Left ventricle myocardium inferior (tissue), 1 donor: ENCODE measurements at regions not wholly inside any gene's neighbourhood (a gene's known extent, or its start where the extent isn't known, plus 50 kb on each side); places are given as distances from the start of the nearest gene placed in this dataset.
"Not testable (repeated sequence)": the region's sequence is repeated elsewhere in the genome, so short reads cannot be mapped to it uniquely, and the experiment has no call there.

Experiments
- DNase-seq: peaks from one replicate; pipeline ENCODE4 v3.0.0-alpha.2; 2020
- H3K27ac ChIP-seq: fragments of 200-600 bp; replicated peaks from 2 replicates; pipeline ENCODE4 v1.8.0; 2021
- H3K27me3 ChIP-seq: fragments of 200-600 bp; 2 replicates; pipeline ENCODE4 v1.8.0; 2021; ENCODE audit warnings: low read depth
- H3K36me3 ChIP-seq: fragments of 200-600 bp; 2 replicates; pipeline ENCODE4 v1.8.0; 2021
- H3K4me1 ChIP-seq: fragments of 200-600 bp; 2 replicates; pipeline ENCODE4 v1.8.0; 2021
- H3K4me3 ChIP-seq: fragments of 200-600 bp; 2 replicates; pipeline ENCODE4 v1.8.0; 2021; ENCODE audit warnings: mild to moderate bottlenecking, moderate library complexity
- H3K9me3 ChIP-seq: fragments of 200-600 bp; replicated peaks from 2 replicates; pipeline ENCODE4 v1.8.0; 2021
- CTCF ChIP-seq: fragments of 200-600 bp; IDR thresholded peaks from 2 replicates; pipeline ENCODE4 v1.8.0; 2021; ENCODE audit warnings: antibody characterized with exemption, mild to moderate bottlenecking, borderline replicate concordance
- intact Hi-C: fragments of 100-400 bp; cut with micrococcal nuclease; formaldehyde crosslinking; loops from one replicate; pipeline ENCODE4 v1.11.0; 2022
- donor health status: DM: no; HTN: yes; CAD: no; lungs with severe emphysema.

- peaks cover 62% of the 10 kb centered on the region for H3K4me1 ChIP-seq
- H3K27ac ChIP-seq: peak overlapping the region; percentile 94
- no peak overlapping the region for H3K4me3 ChIP-seq
- no peaks in the 10 kb centered on the region for H3K36me3 ChIP-seq
- TF ChIP-seq CTCF: no peak
- no peaks in the 10 kb centered on the region for H3K9me3 ChIP-seq
- intact Hi-C loops: no loop called here
- no peaks in the 10 kb centered on the region for H3K27me3 ChIP-seq
- no peak for DNase-seq
These were observed 239.0 kb downstream of the TOMM20 start for GRCh38 chr1:234889643-234890042.

GRCh38 chr1:234888247-234888646 is 240.4 kb downstream of the TOMM20 start:
- intact Hi-C loops, H3K27me3 ChIP-seq, DNase-seq, H3K36me3 ChIP-seq, H3K4me3 ChIP-seq, H3K9me3 ChIP-seq: not testable (repeated sequence)
- H3K27ac ChIP-seq: peak overlapping the region; percentile 94
- peaks cover 54% of the 10 kb centered on the region for H3K4me1 ChIP-seq

GRCh38 chr1:234887016-234887900 is 241.4 kb downstream of the TOMM20 start:
- H3K4me3 ChIP-seq: peak overlapping the region; percentile 24
- no peak for TF ChIP-seq CTCF
- intact Hi-C loops: no loop called here
- peak overlapping the region; percentile 94 for H3K27ac ChIP-seq
- no peaks in the 10 kb centered on the region for H3K36me3 ChIP-seq
- peak; percentile 74 for DNase-seq
- H3K9me3 ChIP-seq: no peaks in the 10 kb centered on the region
- H3K4me1 ChIP-seq: peaks cover 47% of the 10 kb centered on the region
- no peaks in the 10 kb centered on the region for H3K27me3 ChIP-seq

GRCh38 chr1:234886081-234886984 is 242.3 kb downstream of the TOMM20 start:
- TF ChIP-seq CTCF: no peak
- Histone ChIP-seq H3K36me3 (no peaks in the 10 kb centered on the region), H3K27me3 (no peaks in the 10 kb centered on the region), H3K4me1 (peaks cover 47% of the 10 kb centered on the region), H3K27ac (peak overlapping the region; percentile 94), H3K9me3 (no peaks in the 10 kb centered on the region), H3K4me3 (peak overlapping the region; percentile 24)
- DNase-seq: no peak
- intact Hi-C loops: no loop called here

- H3K9me3 ChIP-seq: no peaks in the 10 kb centered on the region
- no peak for TF ChIP-seq CTCF
- no peaks in the 10 kb centered on the region for H3K36me3 ChIP-seq
- H3K27me3 ChIP-seq: no peaks in the 10 kb centered on the region
- H3K4me3 ChIP-seq: no peak overlapping the region
- H3K27ac ChIP-seq: peak overlapping the region; percentile 94
- H3K4me1 ChIP-seq: peaks cover 47% of the 10 kb centered on the region
- DNase-seq: peak; percentile 62
- intact Hi-C loops: no loop called here
These were observed 243.0 kb downstream of the TOMM20 start for GRCh38 chr1:234885601-234886000.
